GM21528 (cell line): ENCODE measurements at regions not wholly inside any gene's neighbourhood (a gene's known extent, or its start where the extent isn't known, plus 50 kb on each side); places are given as distances from the start of the nearest gene placed in this dataset.
"Not testable (repeated sequence)": the region's sequence is repeated elsewhere in the genome, so short reads cannot be mapped to it uniquely, and the experiment has no call there.

Source experiments
- ATAC-seq: cut with Tn5 transposase; IDR thresholded peaks from one replicate; pipeline ENCODE4 v1.9.1; 2021; ENCODE audit warnings: mild to moderate bottlenecking, moderate library complexity; ENCODE audit not compliant: unreplicated experiment, low FRiP score

GRCh38 chr4:72797486-72797885 is 228.5 kb upstream of the ADAMTS3 start:
- ATAC-seq: no peak

GRCh38 chr4:72791054-72791453 is 222.0 kb upstream of the ADAMTS3 start:
- ATAC-seq: no peak

DNA sequence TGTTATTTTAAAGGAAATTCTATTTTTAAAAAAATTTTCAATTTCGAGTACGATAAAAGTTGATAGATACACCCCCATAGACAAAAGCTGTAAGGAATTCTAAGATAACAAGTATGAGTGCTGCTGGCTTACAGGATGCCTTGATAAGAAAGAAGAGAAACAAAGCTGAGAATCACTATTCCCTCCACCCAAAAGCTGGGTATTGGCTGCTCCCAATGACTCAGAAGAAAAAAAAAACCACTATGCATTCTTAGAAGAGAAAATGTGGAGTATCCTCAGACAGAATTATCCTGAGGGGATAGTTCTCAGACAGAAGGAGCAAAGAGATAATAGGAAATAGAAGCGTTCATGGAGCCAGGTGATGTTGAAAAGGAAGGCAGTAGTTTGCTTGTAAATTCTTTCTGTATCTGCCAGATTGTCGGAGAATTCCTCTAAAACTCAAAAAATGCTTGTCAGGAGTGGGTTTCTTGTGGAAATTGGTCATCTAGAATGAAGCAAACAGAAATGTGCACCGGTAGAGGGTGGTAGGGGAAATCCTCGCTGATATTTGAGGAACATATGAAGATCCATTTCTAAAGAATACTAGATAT is 217.5 kb upstream of the ADAMTS3 start:
- no peak for ATAC-seq

DNA sequence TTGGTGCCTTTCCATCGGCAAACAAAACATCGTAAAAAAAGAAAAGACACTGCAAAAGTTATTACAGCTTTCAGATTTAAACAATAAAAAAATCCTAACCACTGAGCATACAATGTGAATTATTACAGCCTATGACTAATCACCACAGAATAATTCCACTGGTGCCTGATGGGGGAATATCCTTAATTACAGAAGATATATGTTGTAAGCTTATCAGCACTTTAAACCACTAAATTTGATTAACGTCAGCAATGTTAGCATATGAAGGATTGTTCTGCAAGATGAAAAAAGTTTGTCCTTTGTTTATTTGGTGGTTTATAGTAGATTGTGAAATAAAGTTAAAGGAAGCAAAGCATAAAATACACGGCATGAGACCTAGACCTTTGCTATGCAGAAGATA is 210.2 kb upstream of the ADAMTS3 start:
- ATAC-seq: no peak

GRCh38 chr4:72777436-72777835 is 208.4 kb upstream of the ADAMTS3 start:
- ATAC-seq: no peak

- no peak for ATAC-seq
Measured at GRCh38 chr4:72770708-72771107, 201.7 kb upstream of the ADAMTS3 start.

- ATAC-seq: no peak
Measured at GRCh38 chr4:72768364-72768763, 199.3 kb upstream of the ADAMTS3 start.

- ATAC-seq: no peak
Measured at GRCh38 chr4:72767618-72768302, 198.7 kb upstream of the ADAMTS3 start.

- ATAC-seq: not testable (repeated sequence)
Measured at GRCh38 chr4:72765788-72766187, 196.8 kb upstream of the ADAMTS3 start.

GRCh38 chr4:72761368-72762038 is 192.5 kb upstream of the ADAMTS3 start:
- ATAC-seq: no peak

GRCh38 chr4:72753414-72753813 is 184.4 kb upstream of the ADAMTS3 start:
- not testable (repeated sequence) for ATAC-seq

- ATAC-seq: no peak
Measured at GRCh38 chr4:72744103-72744725, 175.2 kb upstream of the ADAMTS3 start.

DNA sequence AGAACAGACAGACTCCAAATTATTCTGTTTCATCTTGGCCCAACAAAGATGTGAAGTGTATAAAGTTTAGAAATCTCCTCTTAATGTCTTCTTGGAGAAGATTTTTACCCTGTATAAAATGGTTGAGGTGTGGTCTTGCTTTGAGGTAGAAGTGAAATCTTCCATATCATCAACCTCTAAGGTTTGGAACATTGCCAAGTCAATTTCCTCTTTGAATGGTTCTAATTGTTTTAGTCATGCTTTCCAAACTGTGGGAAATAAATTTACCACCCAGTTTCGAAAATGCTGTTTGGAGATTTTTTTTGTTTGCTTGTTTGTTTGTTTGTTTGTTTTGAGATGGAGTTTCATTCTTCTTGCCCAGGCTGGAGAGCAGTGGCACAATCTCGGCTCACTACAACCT is 174.1 kb upstream of the ADAMTS3 start:
- ATAC-seq: no peak

DNA sequence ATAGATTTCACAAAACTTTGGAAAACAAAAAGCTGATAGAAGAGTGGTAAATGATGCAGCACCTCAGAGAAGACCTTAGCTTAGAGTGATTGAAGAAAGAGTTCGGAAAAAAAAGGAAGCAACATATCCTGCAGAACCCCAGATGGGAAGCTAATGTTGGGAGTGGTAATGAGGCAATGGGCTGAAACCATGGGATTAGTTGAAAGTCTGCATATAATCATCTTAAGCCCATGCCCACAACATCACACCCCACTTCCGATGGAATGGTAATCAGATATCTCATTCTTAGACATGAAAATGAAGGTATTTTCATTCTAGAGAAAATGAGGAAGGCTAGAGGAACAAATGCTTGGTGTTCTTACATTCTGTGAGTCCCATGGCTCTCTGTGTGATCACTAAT is 146.3 kb upstream of the ADAMTS3 start:
- no peak for ATAC-seq

- ATAC-seq: no peak
Measured at GRCh38 chr4:72714482-72715279, 145.7 kb upstream of the ADAMTS3 start.

GRCh38 chr4:72712997-72713396 is 144.0 kb upstream of the ADAMTS3 start:
- no peak for ATAC-seq

GRCh38 chr4:72709475-72709874 is 140.5 kb upstream of the ADAMTS3 start:
- ATAC-seq: no peak

DNA sequence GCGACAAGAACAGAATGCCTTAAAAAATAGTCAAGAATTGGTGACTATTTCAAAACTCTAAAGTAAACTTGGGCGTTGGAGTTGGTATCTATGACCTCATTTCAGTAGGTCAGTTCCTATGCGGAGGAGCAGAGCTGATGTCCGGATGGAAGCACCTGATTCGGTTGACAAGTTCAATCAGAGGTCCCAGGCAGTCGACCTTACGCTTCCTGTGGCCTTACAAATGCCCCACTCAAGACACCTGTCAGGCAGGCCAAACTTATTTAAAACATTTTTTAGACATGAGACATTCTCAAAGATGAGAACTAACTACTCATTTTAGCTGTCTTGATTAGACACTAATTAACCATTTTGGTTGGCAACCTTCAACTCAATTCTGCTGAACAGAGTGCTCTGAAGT is 137.7 kb upstream of the ADAMTS3 start:
- ATAC-seq: no peak

- not testable (repeated sequence) for ATAC-seq
Measured at GRCh38 chr4:72704925-72705640, 136.1 kb upstream of the ADAMTS3 start.

GRCh38 chr4:72702948-72703347 is 133.9 kb upstream of the ADAMTS3 start:
- ATAC-seq: no peak
